ENCODE measurements at regions not wholly inside any gene's neighbourhood (a gene's known extent, or its start where the extent isn't known, plus 50 kb on each side); places are given as distances from the start of the nearest gene placed in this dataset.

- H3K4me1 ChIP-seq (ENCODE audit: control insufficient read depth, insufficient read depth, low read length, unreplicated experiment) = no peaks in the 10 kb centered on the region
- H3K36me3 ChIP-seq (ENCODE audit: insufficient read depth, low read length) = no peaks in the 10 kb centered on the region
- H2AFZ ChIP-seq (ENCODE audit: low read length, unreplicated experiment) = no peak overlapping the region
- H3K27me3 ChIP-seq (ENCODE audit: insufficient read depth, low read length) = no peaks in the 10 kb centered on the region
- H3K79me2 ChIP-seq (ENCODE audit: control insufficient read depth, insufficient read depth, low read length, unreplicated experiment) = no peaks in the 10 kb centered on the region
- no peak overlapping the region for H3K4me3 ChIP-seq (ENCODE audit: low read depth, low read length)
- H3K27ac ChIP-seq (ENCODE audit: low read depth, low read length) = no peak overlapping the region
Observed at GRCh38 chr14:85102591-85102990, 427.4 kb upstream of the FLRT2 start.

- Histone ChIP-seq H3K4me3 (ENCODE audit: low read depth, low read length) (no peak overlapping the region), H2AFZ (ENCODE audit: low read length, unreplicated experiment) (no peak overlapping the region), H3K27me3 (ENCODE audit: insufficient read depth, low read length) (no peaks in the 10 kb centered on the region), H3K4me1 (ENCODE audit: control insufficient read depth, insufficient read depth, low read length, unreplicated experiment) (no peaks in the 10 kb centered on the region), H3K27ac (ENCODE audit: low read depth, low read length) (no peak overlapping the region), H3K79me2 (ENCODE audit: control insufficient read depth, insufficient read depth, low read length, unreplicated experiment) (no peaks in the 10 kb centered on the region), H3K36me3 (ENCODE audit: insufficient read depth, low read length) (no peaks in the 10 kb centered on the region)
Observed at GRCh38 chr14:85106506-85106905, 423.4 kb upstream of the FLRT2 start.

- H3K27ac ChIP-seq (ENCODE audit: low read depth, low read length) = no peak overlapping the region
- H3K79me2 ChIP-seq (ENCODE audit: control insufficient read depth, insufficient read depth, low read length, unreplicated experiment) = no peaks in the 10 kb centered on the region
- no peaks in the 10 kb centered on the region for H3K36me3 ChIP-seq (ENCODE audit: insufficient read depth, low read length)
- H3K4me1 ChIP-seq (ENCODE audit: control insufficient read depth, insufficient read depth, low read length, unreplicated experiment) = no peaks in the 10 kb centered on the region
- H3K4me3 ChIP-seq (ENCODE audit: low read depth, low read length) = no peak overlapping the region
- no peaks in the 10 kb centered on the region for H3K27me3 ChIP-seq (ENCODE audit: insufficient read depth, low read length)
- no peak overlapping the region for H2AFZ ChIP-seq (ENCODE audit: low read length, unreplicated experiment)
Observed at GRCh38 chr14:85112762-85113161, 417.2 kb upstream of the FLRT2 start.

- Histone ChIP-seq H2AFZ (ENCODE audit: low read length, unreplicated experiment) (no peak overlapping the region), H3K27me3 (ENCODE audit: insufficient read depth, low read length) (no peaks in the 10 kb centered on the region), H3K79me2 (ENCODE audit: control insufficient read depth, insufficient read depth, low read length, unreplicated experiment) (no peaks in the 10 kb centered on the region), H3K27ac (ENCODE audit: low read depth, low read length) (no peak overlapping the region), H3K4me3 (ENCODE audit: low read depth, low read length) (no peak overlapping the region), H3K4me1 (ENCODE audit: control insufficient read depth, insufficient read depth, low read length, unreplicated experiment) (no peaks in the 10 kb centered on the region), H3K36me3 (ENCODE audit: insufficient read depth, low read length) (no peaks in the 10 kb centered on the region)
Observed at GRCh38 chr14:85115921-85116320, 414.0 kb upstream of the FLRT2 start.

- Histone ChIP-seq H2AFZ (ENCODE audit: low read length, unreplicated experiment) (no peak overlapping the region), H3K27ac (ENCODE audit: low read depth, low read length) (no peak overlapping the region)
Observed at GRCh38 chr14:85118274-85118673, 411.7 kb upstream of the FLRT2 start.

GRCh38 chr14:85122690-85123089 lies 407.3 kb upstream of the FLRT2 start:
- Histone ChIP-seq H3K4me1 (ENCODE audit: control insufficient read depth, insufficient read depth, low read length, unreplicated experiment) (no peaks in the 10 kb centered on the region), H2AFZ (ENCODE audit: low read length, unreplicated experiment) (no peak overlapping the region), H3K36me3 (ENCODE audit: insufficient read depth, low read length) (no peaks in the 10 kb centered on the region), H3K79me2 (ENCODE audit: control insufficient read depth, insufficient read depth, low read length, unreplicated experiment) (no peaks in the 10 kb centered on the region), H3K27me3 (ENCODE audit: insufficient read depth, low read length) (no peaks in the 10 kb centered on the region), H3K4me3 (ENCODE audit: low read depth, low read length) (no peak overlapping the region), H3K27ac (ENCODE audit: low read depth, low read length) (no peak overlapping the region)

More at GRCh38 chr14:85118274-85118673, 411.7 kb upstream of the FLRT2 start:
- Histone ChIP-seq H3K36me3 (ENCODE audit: insufficient read depth, low read length) (no peaks in the 10 kb centered on the region), H3K4me1 (ENCODE audit: control insufficient read depth, insufficient read depth, low read length, unreplicated experiment) (no peaks in the 10 kb centered on the region), H3K4me3 (ENCODE audit: low read depth, low read length) (no peak overlapping the region), H3K79me2 (ENCODE audit: control insufficient read depth, insufficient read depth, low read length, unreplicated experiment) (no peaks in the 10 kb centered on the region), H3K27me3 (ENCODE audit: insufficient read depth, low read length) (no peaks in the 10 kb centered on the region)

- H3K27ac ChIP-seq (ENCODE audit: low read depth, low read length) = no peak overlapping the region
- no peaks in the 10 kb centered on the region for H3K27me3 ChIP-seq (ENCODE audit: insufficient read depth, low read length)
- H2AFZ ChIP-seq (ENCODE audit: low read length, unreplicated experiment) = no peak overlapping the region
- H3K4me3 ChIP-seq (ENCODE audit: low read depth, low read length) = no peak overlapping the region
- H3K36me3 ChIP-seq (ENCODE audit: insufficient read depth, low read length) = no peaks in the 10 kb centered on the region
- H3K79me2 ChIP-seq (ENCODE audit: control insufficient read depth, insufficient read depth, low read length, unreplicated experiment) = no peaks in the 10 kb centered on the region
- no peaks in the 10 kb centered on the region for H3K4me1 ChIP-seq (ENCODE audit: control insufficient read depth, insufficient read depth, low read length, unreplicated experiment)
Observed at GRCh38 chr14:85123755-85124154, 406.2 kb upstream of the FLRT2 start.

GRCh38 chr14:85124631-85125290 lies 405.2 kb upstream of the FLRT2 start:
- no peaks in the 10 kb centered on the region for H3K4me1 ChIP-seq (ENCODE audit: control insufficient read depth, insufficient read depth, low read length, unreplicated experiment)
- H3K79me2 ChIP-seq (ENCODE audit: control insufficient read depth, insufficient read depth, low read length, unreplicated experiment) = no peaks in the 10 kb centered on the region
- no peak overlapping the region for H3K27ac ChIP-seq (ENCODE audit: low read depth, low read length)
- H3K36me3 ChIP-seq (ENCODE audit: insufficient read depth, low read length) = no peaks in the 10 kb centered on the region
- H2AFZ ChIP-seq (ENCODE audit: low read length, unreplicated experiment) = no peak overlapping the region
- no peak overlapping the region for H3K4me3 ChIP-seq (ENCODE audit: low read depth, low read length)
- H3K27me3 ChIP-seq (ENCODE audit: insufficient read depth, low read length) = no peaks in the 10 kb centered on the region

- H3K27ac ChIP-seq (ENCODE audit: low read depth, low read length) = no peak overlapping the region
- no peaks in the 10 kb centered on the region for H3K4me1 ChIP-seq (ENCODE audit: control insufficient read depth, insufficient read depth, low read length, unreplicated experiment)
- H3K36me3 ChIP-seq (ENCODE audit: insufficient read depth, low read length) = no peaks in the 10 kb centered on the region
- no peaks in the 10 kb centered on the region for H3K79me2 ChIP-seq (ENCODE audit: control insufficient read depth, insufficient read depth, low read length, unreplicated experiment)
- H2AFZ ChIP-seq (ENCODE audit: low read length, unreplicated experiment) = no peak overlapping the region
- no peaks in the 10 kb centered on the region for H3K27me3 ChIP-seq (ENCODE audit: insufficient read depth, low read length)
- H3K4me3 ChIP-seq (ENCODE audit: low read depth, low read length) = no peak overlapping the region
Observed at GRCh38 chr14:85125291-85125670, 404.7 kb upstream of the FLRT2 start.

- no peaks in the 10 kb centered on the region for H3K36me3 ChIP-seq (ENCODE audit: insufficient read depth, low read length)
- no peaks in the 10 kb centered on the region for H3K79me2 ChIP-seq (ENCODE audit: control insufficient read depth, insufficient read depth, low read length, unreplicated experiment)
- H3K27me3 ChIP-seq (ENCODE audit: insufficient read depth, low read length) = no peaks in the 10 kb centered on the region
- no peaks in the 10 kb centered on the region for H3K4me1 ChIP-seq (ENCODE audit: control insufficient read depth, insufficient read depth, low read length, unreplicated experiment)
- no peak overlapping the region for H3K27ac ChIP-seq (ENCODE audit: low read depth, low read length)
- no peak overlapping the region for H3K4me3 ChIP-seq (ENCODE audit: low read depth, low read length)
- no peak overlapping the region for H2AFZ ChIP-seq (ENCODE audit: low read length, unreplicated experiment)
Observed at GRCh38 chr14:85129921-85130320, 400.0 kb upstream of the FLRT2 start.

- Histone ChIP-seq H3K79me2 (ENCODE audit: control insufficient read depth, insufficient read depth, low read length, unreplicated experiment) (no peaks in the 10 kb centered on the region), H3K27ac (ENCODE audit: low read depth, low read length) (no peak overlapping the region), H3K4me1 (ENCODE audit: control insufficient read depth, insufficient read depth, low read length, unreplicated experiment) (no peaks in the 10 kb centered on the region), H3K27me3 (ENCODE audit: insufficient read depth, low read length) (no peaks in the 10 kb centered on the region), H2AFZ (ENCODE audit: low read length, unreplicated experiment) (no peak overlapping the region), H3K36me3 (ENCODE audit: insufficient read depth, low read length) (no peaks in the 10 kb centered on the region), H3K4me3 (ENCODE audit: low read depth, low read length) (no peak overlapping the region)
Observed at GRCh38 chr14:85131226-85131922, 398.6 kb upstream of the FLRT2 start.

Data from ACC112 (cell line).